Calu3 (cell line): ENCODE measurements at regions not wholly inside any gene's neighbourhood (a gene's known extent, or its start where the extent isn't known, plus 50 kb on each side); places are given as distances from the start of the nearest gene placed in this dataset.

Source experiments
- BruUV-seq: library from RNA; stranded (reverse); fragments of 400-500 nt; replicated peaks from 2 replicates; lab custom pipeline; 2021; lab: Mats Ljungman, UMichigan
- CTCF ChIA-PET: fragments of 300-600 bp; sonication (Branson Sonifier 250); formaldehyde crosslinking; loops from one replicate; lab custom pipeline; 2022; ENCODE audit warnings: antibody characterized with exemption; lab: Charles Lee
- DNase-seq: peaks from one replicate; pipeline ENCODE4 v3.0.0; 2022
- H3K27ac Mint-ChIP-seq: one replicate; pipeline ENCODE4 v1.8.0; 2022; ENCODE audit warnings: mixed read lengths; ENCODE audit not compliant: unreplicated experiment
- H3K27me3 Mint-ChIP-seq: one replicate; pipeline ENCODE4 v1.8.0; 2022; ENCODE audit warnings: mixed read lengths; ENCODE audit not compliant: unreplicated experiment
- H3K36me3 Mint-ChIP-seq: one replicate; pipeline ENCODE4 v1.8.0; 2022; ENCODE audit warnings: mild to moderate bottlenecking, moderate library complexity, mixed read lengths; ENCODE audit not compliant: insufficient read depth, unreplicated experiment
- H3K4me1 Mint-ChIP-seq: one replicate; pipeline ENCODE4 v1.8.0; 2022; ENCODE audit warnings: mild to moderate bottlenecking, low read depth, mixed read lengths; ENCODE audit not compliant: unreplicated experiment
- H3K4me3 Mint-ChIP-seq: one replicate; pipeline ENCODE4 v1.8.0; 2022; ENCODE audit warnings: mild to moderate bottlenecking, low read depth, moderate library complexity, mixed read lengths; ENCODE audit not compliant: unreplicated experiment
- H3K9me3 Mint-ChIP-seq: one replicate; pipeline ENCODE4 v1.8.0; 2022; ENCODE audit warnings: low read depth, mixed read lengths; ENCODE audit not compliant: unreplicated experiment
- intact Hi-C: fragments of 100-400 bp; cut with micrococcal nuclease; formaldehyde crosslinking; loops from one replicate; pipeline ENCODE4 v1.10.0; 2022; ENCODE audit not compliant: unreplicated experiment
- TF ChIP-seq, protein P1 (sequence below): fragments of 200-600 bp; IDR thresholded peaks from one replicate; pipeline ENCODE4 v1.8.0; 2022; ENCODE audit warnings: antibody characterized with exemption; ENCODE audit not compliant: unreplicated experiment

DNA sequence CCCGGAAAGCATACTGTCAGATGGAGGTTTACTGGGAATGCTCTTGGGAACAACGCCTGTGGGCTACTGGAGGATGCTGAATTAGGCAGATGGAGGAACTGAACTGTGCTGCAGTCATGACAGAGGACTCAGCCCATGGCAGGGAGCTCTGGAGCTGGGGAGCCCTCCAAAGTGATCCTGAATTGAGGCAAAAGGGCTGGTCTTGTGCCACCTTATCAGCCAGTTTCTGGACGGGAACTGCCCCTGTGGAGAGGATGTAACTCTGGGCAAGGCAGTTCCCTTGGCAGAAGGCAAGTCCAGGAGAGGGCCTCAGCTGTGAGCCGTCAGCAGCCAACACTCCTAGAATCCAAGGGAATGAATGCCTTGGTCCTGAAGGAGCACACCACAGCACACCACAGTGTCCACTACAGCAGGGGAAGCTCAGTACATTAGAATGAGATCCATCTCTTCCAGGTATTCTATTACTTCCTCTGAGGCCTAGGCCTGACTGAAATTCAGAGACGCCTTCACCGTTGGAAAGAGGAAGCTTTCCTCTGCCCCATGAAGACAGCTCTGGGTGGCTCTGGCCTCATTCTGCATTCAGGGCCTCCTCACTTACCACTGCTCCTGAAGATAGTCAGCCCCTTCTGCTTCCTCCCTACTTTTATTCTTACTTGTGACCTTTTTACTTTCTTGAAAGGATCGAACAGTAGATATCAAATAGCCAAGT is 139.6 kb upstream of the GPR26 start:
- Mint-ChIP-seq H3K9me3 (no peaks in the 10 kb centered on the region), H3K27ac (no peak overlapping the region), H3K36me3 (no peaks in the 10 kb centered on the region), H3K4me1 (no peaks in the 10 kb centered on the region), H3K4me3 (no peak overlapping the region), H3K27me3 (peaks cover 7% of the 10 kb centered on the region)
- intact Hi-C loops, result no loop called here
- TF ChIP-seq, protein P1, sequence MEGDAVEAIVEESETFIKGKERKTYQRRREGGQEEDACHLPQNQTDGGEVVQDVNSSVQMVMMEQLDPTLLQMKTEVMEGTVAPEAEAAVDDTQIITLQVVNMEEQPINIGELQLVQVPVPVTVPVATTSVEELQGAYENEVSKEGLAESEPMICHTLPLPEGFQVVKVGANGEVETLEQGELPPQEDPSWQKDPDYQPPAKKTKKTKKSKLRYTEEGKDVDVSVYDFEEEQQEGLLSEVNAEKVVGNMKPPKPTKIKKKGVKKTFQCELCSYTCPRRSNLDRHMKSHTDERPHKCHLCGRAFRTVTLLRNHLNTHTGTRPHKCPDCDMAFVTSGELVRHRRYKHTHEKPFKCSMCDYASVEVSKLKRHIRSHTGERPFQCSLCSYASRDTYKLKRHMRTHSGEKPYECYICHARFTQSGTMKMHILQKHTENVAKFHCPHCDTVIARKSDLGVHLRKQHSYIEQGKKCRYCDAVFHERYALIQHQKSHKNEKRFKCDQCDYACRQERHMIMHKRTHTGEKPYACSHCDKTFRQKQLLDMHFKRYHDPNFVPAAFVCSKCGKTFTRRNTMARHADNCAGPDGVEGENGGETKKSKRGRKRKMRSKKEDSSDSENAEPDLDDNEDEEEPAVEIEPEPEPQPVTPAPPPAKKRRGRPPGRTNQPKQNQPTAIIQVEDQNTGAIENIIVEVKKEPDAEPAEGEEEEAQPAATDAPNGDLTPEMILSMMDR, result no peak
- CTCF ChIA-PET, result no interaction called here
- BruUV-seq, result no TSS peak
- DNase-seq, result no peak

DNA sequence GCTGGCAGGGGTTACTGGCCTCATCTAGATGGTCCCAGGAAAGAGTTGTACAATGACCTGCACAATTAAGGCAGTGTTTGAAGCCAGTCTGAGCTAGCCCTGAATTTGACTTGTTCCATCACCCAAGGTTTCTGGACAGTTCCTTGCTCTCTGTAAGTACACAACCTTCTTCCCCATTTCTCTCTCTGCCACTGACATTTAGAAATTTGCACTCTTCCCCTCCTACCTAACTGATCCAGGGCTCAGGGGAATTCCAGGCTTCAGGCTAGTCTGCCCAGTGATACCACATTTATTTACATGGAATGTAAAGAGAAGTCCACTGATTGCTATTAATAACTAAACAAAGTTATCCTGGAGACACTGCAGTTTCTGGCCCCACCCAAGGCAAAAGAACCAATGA is 139.0 kb upstream of the GPR26 start:
- H3K27ac Mint-ChIP-seq, result no peak overlapping the region
- H3K4me1 Mint-ChIP-seq, result no peaks in the 10 kb centered on the region
- H3K9me3 Mint-ChIP-seq, result no peaks in the 10 kb centered on the region
- H3K27me3 Mint-ChIP-seq, result peaks cover 7% of the 10 kb centered on the region
- intact Hi-C loops, result no loop called here
- TF ChIP-seq, protein P1, result no peak
- DNase-seq, result no peak
- H3K4me3 Mint-ChIP-seq, result no peak overlapping the region
- CTCF ChIA-PET, result no interaction called here
- no TSS peak for BruUV-seq
- no peaks in the 10 kb centered on the region for H3K36me3 Mint-ChIP-seq

- no peak for DNase-seq
- no peaks in the 10 kb centered on the region for H3K4me1 Mint-ChIP-seq
- BruUV-seq, result no TSS peak
Observed at GRCh38 chr10:123529146-123529760, 136.9 kb upstream of the GPR26 start.

DNA sequence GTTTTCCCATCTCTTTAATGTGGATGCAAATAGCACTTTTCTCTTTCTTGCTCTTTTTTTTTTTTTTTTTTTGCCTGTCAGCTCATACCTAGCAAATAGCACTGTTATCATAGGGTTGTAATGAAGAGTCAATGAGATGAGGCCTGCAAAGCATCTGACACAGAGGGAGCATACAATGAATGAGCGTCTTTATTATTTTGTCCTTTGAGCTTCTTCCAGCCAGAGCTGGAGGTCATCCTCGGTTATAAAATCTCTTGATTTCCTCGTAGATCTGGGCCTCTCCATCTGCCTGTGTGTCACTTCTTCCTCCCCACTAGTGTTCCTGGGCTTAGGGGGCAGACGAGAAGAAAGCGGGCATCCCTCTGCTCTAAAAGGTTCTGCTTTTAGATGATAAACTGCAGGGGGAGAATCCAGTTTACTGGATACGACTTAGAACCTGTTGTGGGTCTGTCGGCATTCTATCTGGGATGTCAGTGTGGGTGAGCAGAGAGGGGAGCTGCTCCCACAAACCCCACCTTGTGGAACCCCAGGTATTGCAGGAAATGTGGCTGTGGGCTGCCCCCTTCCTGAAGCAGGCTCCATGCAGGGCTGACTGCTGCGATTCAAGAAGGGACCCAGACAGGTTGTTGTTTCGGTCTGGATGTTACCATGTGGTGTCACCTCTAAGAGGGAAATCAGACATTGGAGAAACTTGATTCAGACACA is 135.8 kb upstream of the GPR26 start:
- intact Hi-C loops, result no loop called here
- Mint-ChIP-seq H3K9me3 (peaks cover 2% of the 10 kb centered on the region), H3K27me3 (peaks cover 12% of the 10 kb centered on the region), H3K4me3 (no peak overlapping the region), H3K36me3 (no peaks in the 10 kb centered on the region), H3K27ac (no peak overlapping the region), H3K4me1 (no peaks in the 10 kb centered on the region)
- DNase-seq, result peak; percentile 3
- CTCF ChIA-PET, result interaction anchor here (0.7 kb wide), 1 partner anchor 90 kb away, joined by 3 read pairs; no protein-coding TSS in a partner anchor
- TF ChIP-seq, protein P1, result no peak
- no TSS peak for BruUV-seq

More at GRCh38 chr10:123529146-123529760, 136.9 kb upstream of the GPR26 start:
- Mint-ChIP-seq H3K27ac (no peak overlapping the region), H3K27me3 (peaks cover 1% of the 10 kb centered on the region), H3K36me3 (no peaks in the 10 kb centered on the region), H3K4me3 (no peak overlapping the region), H3K9me3 (no peaks in the 10 kb centered on the region)
- TF ChIP-seq, protein P1, result no peak
- CTCF ChIA-PET, result interaction anchor here (0.7 kb wide), 1 partner anchor 89 kb away, joined by 3 read pairs; no protein-coding TSS in a partner anchor
- intact Hi-C loops, result no loop called here
